Right lobe of liver (tissue), 6 donors: ENCODE measurements at regions not wholly inside any gene's neighbourhood (a gene's known extent, or its start where the extent isn't known, plus 50 kb on each side); places are given as distances from the start of the nearest gene placed in this dataset.

Experiments used
- ATAC-seq, 4 donors: fragments of 200-7000 bp; cut with Tn5 transposase; one replicate each; pipeline ENCODE4 v1.9.1; 2020; ENCODE audit warnings: mild to moderate bottlenecking in 4 of 4, moderate library complexity in 4 of 4
- DNase-seq, 3 donors: peaks; one replicate each; pipeline ENCODE4 v3.0.0-alpha.2; 2020
- H3K27ac ChIP-seq, 3 donors: fragments of 200-600 bp; one replicate each; pipeline ENCODE4 v1.8.0; 2022
- H3K27me3 ChIP-seq, 2 donors: fragments of 200-600 bp; one replicate each; pipeline ENCODE4 v1.8.0; 2022
- H3K36me3 ChIP-seq, 4 donors: fragments of 200-600 bp; sonication (generic) in 1 of 4; one replicate each; pipeline versions ENCODE4 v1.5.1 to v1.8.0; 2017 to 2022; ENCODE audit warnings: control low read depth in 1 of 4
- H3K4me1 ChIP-seq, 4 donors: fragments of 200-600 bp; sonication (generic) in 1 of 4; one replicate each; pipeline versions ENCODE4 v1.5.1 to v1.8.0; 2017 to 2022; ENCODE audit warnings: control low read depth in 1 of 4
- H3K4me3 ChIP-seq, 3 donors: fragments of 200-600 bp; one replicate each; pipeline ENCODE4 v1.8.0; 2022
- H3K9me3 ChIP-seq, 4 donors: fragments of 200-600 bp; sonication (generic) in 1 of 4; one replicate each; pipeline versions ENCODE4 v1.5.1 to v1.8.0; 2017 to 2022; ENCODE audit warnings: control low read depth in 1 of 4
- POLR2A ChIP-seq: fragments of 450-650 bp; IDR thresholded peaks from one replicate; pipeline ENCODE4 v1.6.1; 2017; ENCODE audit warnings: antibody characterized with exemption, mild to moderate bottlenecking
- WGBS: methylation state at CpG from one replicate; pipeline ENCODE4 v1.1.6; 2018; ENCODE audit warnings: low coverage, low lambda C conversion rate; ENCODE audit not compliant: insufficient coverage; ENCODE audit errors: missing lambda C conversion rate; 5-methylcytosine and 5-hydroxymethylcytosine counted together
- intact Hi-C, 2 donors: fragments of 100-400 bp; cut with DNase I; formaldehyde crosslinking; loops; one replicate each; pipeline versions ENCODE4 v1.11.2 to v1.14.1; 2022
- TF ChIP-seq, protein P1 (sequence below), 4 donors: fragments of 200-600 bp in 3 of 4; fragments of 450-650 bp in 1 of 4; IDR thresholded peaks; one replicate each; pipeline versions ENCODE4 v1.5.1 to v1.8.0; 2016 to 2022; ENCODE audit warnings: antibody characterized with exemption in 4 of 4, mild to moderate bottlenecking in 2 of 4
- donor health status: DM: no; HTN: yes; CAD: no.
- donor health status: DM: no; HTN: no; CAD: no.
- donor health status: DM: no; HTN: no; CAD: no.
- donor health status: DM: no; HTN: yes; CAD: no.
- donor health status: DM: no; HTN: yes; CAD: no.

GRCh38 chr5:38115318-38115827 lies 143.0 kb upstream of the EGFLAM start:
- no peak overlapping the region for H3K4me3 ChIP-seq
- no peaks in the 10 kb centered on the region for H3K9me3 ChIP-seq
- no peaks in the 10 kb centered on the region for H3K4me1 ChIP-seq
- WGBS, result 16% methylated on average over 2 of the region's 2 CpGs
- ATAC-seq (peak in 2 of 4 donors; percentile 18 to 67), DNase-seq (no peak)
- no peak overlapping the region for H3K27ac ChIP-seq
- intact Hi-C loops, result no loop called here
- no peaks in the 10 kb centered on the region for H3K27me3 ChIP-seq
- TF ChIP-seq POLR2A, result no peak
- TF ChIP-seq, protein P1, sequence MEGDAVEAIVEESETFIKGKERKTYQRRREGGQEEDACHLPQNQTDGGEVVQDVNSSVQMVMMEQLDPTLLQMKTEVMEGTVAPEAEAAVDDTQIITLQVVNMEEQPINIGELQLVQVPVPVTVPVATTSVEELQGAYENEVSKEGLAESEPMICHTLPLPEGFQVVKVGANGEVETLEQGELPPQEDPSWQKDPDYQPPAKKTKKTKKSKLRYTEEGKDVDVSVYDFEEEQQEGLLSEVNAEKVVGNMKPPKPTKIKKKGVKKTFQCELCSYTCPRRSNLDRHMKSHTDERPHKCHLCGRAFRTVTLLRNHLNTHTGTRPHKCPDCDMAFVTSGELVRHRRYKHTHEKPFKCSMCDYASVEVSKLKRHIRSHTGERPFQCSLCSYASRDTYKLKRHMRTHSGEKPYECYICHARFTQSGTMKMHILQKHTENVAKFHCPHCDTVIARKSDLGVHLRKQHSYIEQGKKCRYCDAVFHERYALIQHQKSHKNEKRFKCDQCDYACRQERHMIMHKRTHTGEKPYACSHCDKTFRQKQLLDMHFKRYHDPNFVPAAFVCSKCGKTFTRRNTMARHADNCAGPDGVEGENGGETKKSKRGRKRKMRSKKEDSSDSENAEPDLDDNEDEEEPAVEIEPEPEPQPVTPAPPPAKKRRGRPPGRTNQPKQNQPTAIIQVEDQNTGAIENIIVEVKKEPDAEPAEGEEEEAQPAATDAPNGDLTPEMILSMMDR (IDR thresholded peaks at IDR 0.05), result no peak
- H3K36me3 ChIP-seq, result no peaks in the 10 kb centered on the region

- TF ChIP-seq, protein P1 (IDR thresholded peaks at IDR 0.05), result no peak
- TF ChIP-seq POLR2A, result no peak
- Histone ChIP-seq H3K4me3 (no peak overlapping the region), H3K27me3 (no peaks in the 10 kb centered on the region), H3K4me1 (no peaks in the 10 kb centered on the region), H3K27ac (no peak overlapping the region), H3K9me3 (no peaks in the 10 kb centered on the region), H3K36me3 (no peaks in the 10 kb centered on the region)
- ATAC-seq (no peak), DNase-seq (no peak)
- no CpG with 5 or more reads among the region's 1 CpG for WGBS
- intact Hi-C loops, result no loop called here
Observed at GRCh38 chr5:38113880-38114279, 144.5 kb upstream of the EGFLAM start.

DNA sequence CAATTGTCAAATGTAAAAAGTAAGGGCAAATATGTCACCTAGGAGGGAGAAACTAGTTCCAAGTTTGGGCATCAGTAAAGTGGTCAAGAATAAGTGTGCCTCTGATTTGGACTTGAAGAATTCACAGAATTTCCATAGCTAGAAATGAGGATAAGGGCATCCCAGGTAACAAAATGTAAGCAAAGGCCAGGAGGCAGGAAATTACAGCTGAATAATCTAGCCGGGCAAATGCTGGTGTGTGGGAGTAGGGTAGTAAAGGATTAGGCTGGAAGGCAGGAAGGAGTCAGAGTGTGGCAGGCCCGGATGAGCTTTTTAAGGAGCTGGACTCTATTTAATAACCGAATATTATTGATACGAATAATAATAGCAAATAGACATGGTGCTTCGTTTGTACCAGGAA lies 144.9 kb upstream of the EGFLAM start:
- Histone ChIP-seq H3K27ac (no peak overlapping the region), H3K4me3 (no peak overlapping the region), H3K4me1 (no peaks in the 10 kb centered on the region), H3K36me3 (no peaks in the 10 kb centered on the region), H3K9me3 (no peaks in the 10 kb centered on the region), H3K27me3 (no peaks in the 10 kb centered on the region)
- TF ChIP-seq, protein P1 (IDR thresholded peaks at IDR 0.05), result no peak
- no peak for TF ChIP-seq POLR2A
- no peak for ATAC-seq
- 78% methylated on average over 5 of the region's 5 CpGs for WGBS
- intact Hi-C loops, result no loop called here
- DNase-seq, result no peak

DNA sequence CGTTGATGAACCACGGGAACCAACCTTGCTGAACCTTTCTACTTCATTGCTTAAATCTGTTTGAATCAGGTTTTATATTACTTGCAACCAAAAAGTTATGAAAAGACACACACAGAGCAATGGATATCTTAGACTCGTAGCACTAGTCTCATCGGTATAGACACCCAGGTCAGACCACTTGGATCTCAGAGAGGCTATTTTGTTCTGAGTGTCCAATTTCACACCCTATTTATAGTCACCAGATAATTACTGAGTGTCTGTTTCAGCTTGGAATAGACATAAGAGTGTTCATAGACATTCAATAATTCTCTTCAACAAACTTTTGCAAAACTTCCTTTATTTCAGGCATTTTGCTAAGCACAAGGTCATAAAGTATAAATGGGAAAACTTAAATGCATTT lies 145.4 kb upstream of the EGFLAM start:
- no peak overlapping the region for H3K4me3 ChIP-seq

More for the DNA sequence above, 145.4 kb upstream of the EGFLAM start:
- no peaks in the 10 kb centered on the region for H3K4me1 ChIP-seq
- H3K36me3 ChIP-seq, result no peaks in the 10 kb centered on the region
- no peak overlapping the region for H3K27ac ChIP-seq
- intact Hi-C loops, result no loop called here
- H3K27me3 ChIP-seq, result no peaks in the 10 kb centered on the region
- TF ChIP-seq, protein P1 (IDR thresholded peaks at IDR 0.05), result no peak
- TF ChIP-seq POLR2A, result no peak
- ATAC-seq (no peak), DNase-seq (no peak)
- no peaks in the 10 kb centered on the region for H3K9me3 ChIP-seq
- WGBS, result 80% methylated on average over 4 of the region's 4 CpGs
